ENCODE measurements at regions not wholly inside any gene's neighbourhood (a gene's known extent, or its start where the extent isn't known, plus 50 kb on each side); places are given as distances from the start of the nearest gene placed in this dataset.

GRCh38 chr18:28357766-28358401, 181.0 kb upstream of the CDH2 start:
- H3K27ac ChIP-seq: no peak overlapping the region
- no peak for TF ChIP-seq ZFX (IDR thresholded peaks at IDR 0.05)
- TF ChIP-seq CTCF (conservative IDR thresholded peaks at IDR 0.05): peak; percentile 34

- no peak for TF ChIP-seq ZFX (IDR thresholded peaks at IDR 0.05)
- TF ChIP-seq CTCF (conservative IDR thresholded peaks at IDR 0.05): no peak
- no peak overlapping the region for H3K27ac ChIP-seq
Measured at GRCh38 chr18:28350821-28351220, 173.9 kb upstream of the CDH2 start.

- no peak overlapping the region for H3K27ac ChIP-seq
- TF ChIP-seq ZFX (IDR thresholded peaks at IDR 0.05): no peak
- TF ChIP-seq CTCF (conservative IDR thresholded peaks at IDR 0.05): no peak
Measured at GRCh38 chr18:28342231-28342630, 165.3 kb upstream of the CDH2 start.

- TF ChIP-seq CTCF (conservative IDR thresholded peaks at IDR 0.05): no peak
- no peak for TF ChIP-seq ZFX (IDR thresholded peaks at IDR 0.05)
- no peak overlapping the region for H3K27ac ChIP-seq
Measured at GRCh38 chr18:28338316-28338715, 161.4 kb upstream of the CDH2 start.

GRCh38 chr18:28334516-28334915, 157.6 kb upstream of the CDH2 start:
- no peak overlapping the region for H3K27ac ChIP-seq
- TF ChIP-seq CTCF (conservative IDR thresholded peaks at IDR 0.05) (no peak), ZFX (IDR thresholded peaks at IDR 0.05) (no peak)

GRCh38 chr18:28332071-28332470, 155.1 kb upstream of the CDH2 start:
- no peak overlapping the region for H3K27ac ChIP-seq
- TF ChIP-seq ZFX (IDR thresholded peaks at IDR 0.05) (no peak), CTCF (conservative IDR thresholded peaks at IDR 0.05) (no peak)

- TF ChIP-seq ZFX (IDR thresholded peaks at IDR 0.05): no peak
- TF ChIP-seq CTCF (conservative IDR thresholded peaks at IDR 0.05): no peak
- no peak overlapping the region for H3K27ac ChIP-seq
Measured at GRCh38 chr18:28331551-28331950, 154.6 kb upstream of the CDH2 start.
